Neutrophil (primary cell): ENCODE measurements at regions not wholly inside any gene's neighbourhood (a gene's known extent, or its start where the extent isn't known, plus 50 kb on each side); places are given as distances from the start of the nearest gene placed in this dataset.

Source experiments
- H3K27ac ChIP-seq: fragments of 200-600 bp; sonication (generic); 2 replicates; pipeline ENCODE4 v1.5.1; 2016; ENCODE audit warnings: mild to moderate bottlenecking, moderate library complexity
- H3K27me3 ChIP-seq: fragments of 200-600 bp; sonication (generic); 2 replicates; pipeline ENCODE4 v1.6.0; 2016; ENCODE audit warnings: mild to moderate bottlenecking
- H3K36me3 ChIP-seq: fragments of 200-600 bp; sonication (generic); 2 replicates; pipeline ENCODE4 v1.5.1; 2017
- H3K4me1 ChIP-seq, 2 experiments: fragments of 200-600 bp in 1 of 2; sonication (generic) in 1 of 2; 1 replicate in 1 of 2; 2 replicates in 1 of 2; pipeline versions ENCODE4 v1.5.1 to v1.6.1; 2013 to 2016; ENCODE audit warnings: low read depth in 1 of 2, low read length in 1 of 2, mild to moderate bottlenecking in 1 of 2, moderate library complexity in 1 of 2; ENCODE audit not compliant: control insufficient read depth in 1 of 2, insufficient read depth in 1 of 2
- H3K4me3 ChIP-seq, 2 experiments: fragments of 200-600 bp in 1 of 2; sonication (generic) in 1 of 2; 1 replicate in 1 of 2; 2 replicates in 1 of 2; pipeline ENCODE4 v1.5.1; 2013 to 2016; ENCODE audit warnings: low read depth in 1 of 2, low read length in 1 of 2, mild to moderate bottlenecking in 1 of 2, moderate library complexity in 1 of 2
- H3K9me3 ChIP-seq: fragments of 200-600 bp; sonication (generic); 2 replicates; pipeline ENCODE4 v1.5.1; 2016
- CTCF ChIP-seq: fragments of 200-600 bp; sonication (generic); IDR thresholded peaks from 2 replicates; pipeline ENCODE4 v1.5.1; 2016; ENCODE audit warnings: antibody characterized with exemption

GRCh38 chr21:41564871-41565274 lies 56.9 kb upstream of the TMPRSS2 start:
- H3K27me3 ChIP-seq: peaks cover 17% of the 10 kb centered on the region
- TF ChIP-seq CTCF: no peak
- H3K9me3 ChIP-seq: no peaks in the 10 kb centered on the region
- no peaks in the 10 kb centered on the region for H3K36me3 ChIP-seq
- no peaks in the 10 kb centered on the region for H3K4me1 ChIP-seq
- no peak overlapping the region for H3K27ac ChIP-seq
- H3K4me3 ChIP-seq: no peak overlapping the region

- H3K4me3 ChIP-seq: no peak overlapping the region
- H3K27me3 ChIP-seq: peaks cover 22% of the 10 kb centered on the region
- no peaks in the 10 kb centered on the region for H3K36me3 ChIP-seq
- H3K27ac ChIP-seq: no peak overlapping the region
- H3K4me1 ChIP-seq: no peaks in the 10 kb centered on the region
- no peak for TF ChIP-seq CTCF
- no peaks in the 10 kb centered on the region for H3K9me3 ChIP-seq
Observed at GRCh38 chr21:41562101-41563000, 54.4 kb upstream of the TMPRSS2 start.

GRCh38 chr21:41561701-41562100 lies 53.7 kb upstream of the TMPRSS2 start:
- Histone ChIP-seq H3K27ac (no peak overlapping the region), H3K9me3 (no peaks in the 10 kb centered on the region), H3K36me3 (no peaks in the 10 kb centered on the region), H3K27me3 (peaks cover 22% of the 10 kb centered on the region), H3K4me3 (no peak overlapping the region), H3K4me1 (no peaks in the 10 kb centered on the region)
- TF ChIP-seq CTCF: no peak

- H3K4me1 ChIP-seq: no peaks in the 10 kb centered on the region
- H3K9me3 ChIP-seq: no peaks in the 10 kb centered on the region
- H3K27me3 ChIP-seq: peaks cover 22% of the 10 kb centered on the region
- H3K36me3 ChIP-seq: no peaks in the 10 kb centered on the region
- no peak for TF ChIP-seq CTCF
- no peak overlapping the region for H3K4me3 ChIP-seq
- no peak overlapping the region for H3K27ac ChIP-seq
Observed at GRCh38 chr21:41560661-41561158, 52.8 kb upstream of the TMPRSS2 start.

GRCh38 chr21:41559658-41560631 lies 52.0 kb upstream of the TMPRSS2 start:
- Histone ChIP-seq H3K27ac (no peak overlapping the region), H3K36me3 (no peaks in the 10 kb centered on the region), H3K4me1 (no peaks in the 10 kb centered on the region), H3K4me3 (no peak overlapping the region), H3K27me3 (peaks cover 16% of the 10 kb centered on the region), H3K9me3 (no peaks in the 10 kb centered on the region)
- TF ChIP-seq CTCF: no peak
